Kidney (tissue), 13 donors: ENCODE measurements at regions not wholly inside any gene's neighbourhood (a gene's known extent, or its start where the extent isn't known, plus 50 kb on each side); places are given as distances from the start of the nearest gene placed in this dataset.
"Not testable (repeated sequence)": the region's sequence is repeated elsewhere in the genome, so short reads cannot be mapped to it uniquely, and the experiment has no call there.

Experiments
- DNase-seq, 5 donors: peaks; one replicate each; pipeline ENCODE4 v3.0.0-alpha.2; 2013 to 2020
- FAIRE-seq: peaks from 2 replicates; lab custom pipeline; 2012; peaks lifted over from hg19 to GRCh38; lab: Jason Lieb, UNC
- H3K27ac ChIP-seq, 2 donors: one replicate each; pipeline ENCODE4 v1.7.0; 2013; ENCODE audit warnings: low read depth in 2 of 2, low read length in 2 of 2, inconsistent platforms in 1 of 2
- H3K27me3 ChIP-seq: one replicate; pipeline ENCODE4 v1.7.1; 2013; ENCODE audit warnings: low read length, inconsistent platforms; ENCODE audit not compliant: control insufficient read depth, insufficient read depth
- H3K36me3 ChIP-seq, 3 donors: one replicate each; pipeline versions ENCODE4 v1.7.0 to v1.7.1; 2013; ENCODE audit warnings: low read length in 3 of 3, control low read depth in 1 of 3, inconsistent platforms in 1 of 3; ENCODE audit not compliant: insufficient read depth in 3 of 3, control insufficient read depth in 2 of 3
- H3K4me1 ChIP-seq, 3 donors: one replicate each; pipeline versions ENCODE4 v1.7.0 to v1.7.1; 2013; ENCODE audit warnings: low read length in 3 of 3, inconsistent platforms in 1 of 3, low read depth in 1 of 3; ENCODE audit not compliant: control insufficient read depth in 2 of 3, insufficient read depth in 2 of 3
- H3K4me3 ChIP-seq, 3 donors: one replicate each; pipeline versions ENCODE4 v1.7.0 to v1.8.1; 2013; ENCODE audit warnings: low read length in 3 of 3, control low read depth in 1 of 3, inconsistent platforms in 1 of 3
- H3K9ac ChIP-seq, 3 donors: one replicate each; pipeline versions ENCODE4 v1.7.0 to v1.7.1; 2013; ENCODE audit warnings: low read length in 3 of 3, control low read depth in 1 of 3, inconsistent platforms in 1 of 3
- H3K9me3 ChIP-seq, 3 donors: one replicate each; pipeline versions ENCODE4 v1.7.0 to v1.7.1; 2013; ENCODE audit warnings: low read length in 3 of 3, control low read depth in 1 of 3, inconsistent platforms in 1 of 3; ENCODE audit not compliant: control insufficient read depth in 2 of 3, insufficient read depth in 1 of 3
- CTCF ChIP-seq: IDR thresholded peaks from 3 replicates; pipeline ENCODE4 v1.5.1; 2012; ENCODE audit warnings: mild to moderate bottlenecking, moderate library complexity, borderline replicate concordance; ENCODE audit not compliant: insufficient read depth; ENCODE audit errors: extremely low read depth
- intact Hi-C: fragments of 100-400 bp; cut with DNase I; formaldehyde crosslinking; loops from one replicate; pipeline ENCODE4 v1.11.1; 2022
- donor health status: control.
- donor health status: control.
- donor health status: control.
- donor health status: control.
- donor health status: control.
- donor health status: DM: yes; HTN: yes; CAD: no.
- donor health status: Normal renal cell carcinoma (clear cell type).

DNA sequence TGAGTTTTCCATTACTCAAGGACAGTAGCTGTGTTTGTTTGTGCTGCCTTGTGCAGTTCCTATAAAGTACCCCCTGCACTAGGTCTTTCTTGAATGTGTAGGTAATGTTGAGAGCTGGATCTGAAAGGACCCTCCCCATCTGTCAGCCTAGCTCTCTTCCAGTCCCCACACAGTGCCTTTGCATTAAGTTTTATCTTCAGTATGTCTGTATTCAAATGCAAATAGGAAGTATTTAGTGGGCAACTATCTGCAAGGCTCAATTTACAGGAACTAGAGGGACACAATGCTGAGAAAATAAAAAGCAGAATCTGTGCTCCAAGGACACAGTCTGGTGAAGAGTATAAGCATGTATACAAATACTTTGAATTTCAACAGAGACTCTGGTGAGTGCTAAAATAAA, 558.5 kb downstream of the RFC3 start:
- Histone ChIP-seq H3K4me1 (no peaks in the 10 kb centered on the region), H3K36me3 (no peaks in the 10 kb centered on the region), H3K4me3 (no peak overlapping the region), H3K9ac (no peak overlapping the region), H3K9me3 (no peaks in the 10 kb centered on the region), H3K27me3 (no peaks in the 10 kb centered on the region), H3K27ac (no peak overlapping the region)
- DNase-seq (no peak), FAIRE-seq (no peak)
- intact Hi-C loops = no loop called here
- TF ChIP-seq CTCF = no peak

DNA sequence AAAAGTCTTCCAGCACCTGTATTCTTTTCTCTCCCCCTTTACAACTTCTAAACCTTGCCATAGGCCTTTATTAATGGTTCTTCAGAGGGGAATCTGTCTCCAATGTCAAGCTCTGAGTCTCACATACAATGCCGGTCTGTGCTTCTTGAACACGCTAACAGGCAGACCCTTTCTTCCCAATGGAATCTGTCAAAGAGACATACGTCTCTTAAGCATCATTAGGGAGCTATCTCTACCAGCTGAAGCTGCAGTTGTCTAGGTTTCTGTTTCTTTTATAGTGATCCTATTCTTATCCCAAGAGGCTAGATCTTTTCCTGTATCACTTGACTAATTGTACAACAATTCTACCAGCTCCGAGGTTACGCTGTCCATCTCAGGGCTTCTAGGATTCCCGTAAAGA, 560.8 kb upstream of the NBEA start:
- FAIRE-seq (no peak), DNase-seq (no peak)
- Histone ChIP-seq H3K36me3 (no peaks in the 10 kb centered on the region), H3K9me3 (no peaks in the 10 kb centered on the region), H3K27ac (no peak overlapping the region), H3K27me3 (no peaks in the 10 kb centered on the region), H3K4me3 (no peak overlapping the region), H3K4me1 (no peaks in the 10 kb centered on the region), H3K9ac (no peak overlapping the region)
- no peak for TF ChIP-seq CTCF
- intact Hi-C loops = no loop called here

DNA sequence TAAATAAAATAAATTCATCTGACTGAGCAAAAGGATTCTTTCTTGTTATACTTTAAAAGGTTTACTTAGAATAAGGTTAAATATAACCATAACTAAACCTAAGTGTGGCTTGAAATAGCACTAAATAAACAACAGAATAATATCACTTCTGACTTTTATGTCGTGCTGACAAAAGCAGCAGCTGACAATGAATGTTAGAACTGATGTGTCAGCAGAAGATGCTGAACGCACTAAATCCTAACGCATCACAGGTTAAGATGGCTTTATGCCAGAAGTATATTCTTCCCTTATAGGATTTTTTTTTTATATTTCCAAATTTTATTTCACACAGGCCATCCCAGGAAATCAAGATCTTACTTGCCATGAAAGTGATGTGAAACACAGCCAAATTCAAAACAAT, 558.3 kb upstream of the NBEA start:
- Histone ChIP-seq H3K27me3 (no peaks in the 10 kb centered on the region), H3K9ac (no peak overlapping the region), H3K4me1 (no peaks in the 10 kb centered on the region), H3K4me3 (no peak overlapping the region), H3K9me3 (no peaks in the 10 kb centered on the region), H3K27ac (no peak overlapping the region), H3K36me3 (no peaks in the 10 kb centered on the region)
- no peak for DNase-seq
- no peak for TF ChIP-seq CTCF
- intact Hi-C loops = no loop called here
- no peak for FAIRE-seq

- H3K4me1 ChIP-seq, H3K9me3 ChIP-seq, H3K4me3 ChIP-seq, DNase-seq, intact Hi-C loops, H3K27ac ChIP-seq, FAIRE-seq, H3K9ac ChIP-seq, H3K36me3 ChIP-seq, H3K27me3 ChIP-seq: not testable (repeated sequence)
Measured at GRCh38 chr13:34386229-34386628, 555.8 kb upstream of the NBEA start.
